Colonic mucosa (tissue), 4 donors: ENCODE measurements at regions not wholly inside any gene's neighbourhood (a gene's known extent, or its start where the extent isn't known, plus 50 kb on each side); places are given as distances from the start of the nearest gene placed in this dataset.

Experiments used
- DNase-seq: peaks from one replicate; pipeline ENCODE4 v3.0.0-alpha.2; 2020
- H3K27ac ChIP-seq: fragments of 200-600 bp; one replicate; pipeline ENCODE4 v1.8.0; 2021
- H3K27me3 ChIP-seq: fragments of 200-600 bp; one replicate; pipeline ENCODE4 v1.8.0; 2021
- H3K36me3 ChIP-seq: fragments of 200-600 bp; one replicate; pipeline ENCODE4 v1.8.0; 2021
- H3K4me1 ChIP-seq: fragments of 200-600 bp; one replicate; pipeline ENCODE4 v1.8.0; 2021; ENCODE audit warnings: mild to moderate bottlenecking
- H3K4me3 ChIP-seq: fragments of 200-600 bp; one replicate; pipeline ENCODE4 v1.8.0; 2021
- H3K9ac ChIP-seq, 2 donors: one replicate each; pipeline ENCODE4 v1.7.0; 2013; ENCODE audit warnings: control low read depth in 2 of 2, low read depth in 2 of 2, low read length in 2 of 2
- H3K9me3 ChIP-seq: fragments of 200-600 bp; one replicate; pipeline ENCODE4 v1.8.0; 2021
- intact Hi-C: fragments of 100-400 bp; cut with DNase I; formaldehyde crosslinking; loops from one replicate; pipeline ENCODE4 v1.14.1; 2022
- TF ChIP-seq, protein P1 (sequence below): fragments of 200-600 bp; IDR thresholded peaks from one replicate; pipeline ENCODE4 v1.8.0; 2022; ENCODE audit warnings: antibody characterized with exemption, mild to moderate bottlenecking
- donor health status: healthy.
- donor health status: DM: no; HTN: no; CAD: no.
- donor health status: DM: no; HTN: no; CAD: no.

DNA sequence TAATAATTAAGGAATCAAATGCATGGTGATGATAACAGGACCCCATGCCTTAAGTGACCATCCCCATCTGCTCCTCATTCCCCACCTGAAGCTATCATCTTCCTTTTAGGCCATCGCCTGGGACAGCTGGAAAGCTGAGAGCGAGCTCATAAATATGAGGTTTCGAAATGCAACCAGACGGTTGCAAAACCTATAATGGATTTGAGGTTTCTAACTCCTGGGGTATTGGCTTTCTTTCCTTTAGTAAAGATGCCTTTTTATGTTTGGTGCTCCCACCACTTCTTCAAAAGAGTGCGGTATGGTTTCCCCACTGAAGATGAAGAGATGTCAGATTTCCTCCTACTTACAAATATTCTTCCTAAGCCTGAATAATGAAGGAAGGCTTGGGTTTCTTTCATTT lies 1589.5 kb upstream of the PIK3C3 start:
- DNase-seq = no peak
- intact Hi-C loops = no loop called here
- H3K27me3 ChIP-seq = no peaks in the 10 kb centered on the region
- H3K4me3 ChIP-seq = no peak overlapping the region
- TF ChIP-seq, protein P1, sequence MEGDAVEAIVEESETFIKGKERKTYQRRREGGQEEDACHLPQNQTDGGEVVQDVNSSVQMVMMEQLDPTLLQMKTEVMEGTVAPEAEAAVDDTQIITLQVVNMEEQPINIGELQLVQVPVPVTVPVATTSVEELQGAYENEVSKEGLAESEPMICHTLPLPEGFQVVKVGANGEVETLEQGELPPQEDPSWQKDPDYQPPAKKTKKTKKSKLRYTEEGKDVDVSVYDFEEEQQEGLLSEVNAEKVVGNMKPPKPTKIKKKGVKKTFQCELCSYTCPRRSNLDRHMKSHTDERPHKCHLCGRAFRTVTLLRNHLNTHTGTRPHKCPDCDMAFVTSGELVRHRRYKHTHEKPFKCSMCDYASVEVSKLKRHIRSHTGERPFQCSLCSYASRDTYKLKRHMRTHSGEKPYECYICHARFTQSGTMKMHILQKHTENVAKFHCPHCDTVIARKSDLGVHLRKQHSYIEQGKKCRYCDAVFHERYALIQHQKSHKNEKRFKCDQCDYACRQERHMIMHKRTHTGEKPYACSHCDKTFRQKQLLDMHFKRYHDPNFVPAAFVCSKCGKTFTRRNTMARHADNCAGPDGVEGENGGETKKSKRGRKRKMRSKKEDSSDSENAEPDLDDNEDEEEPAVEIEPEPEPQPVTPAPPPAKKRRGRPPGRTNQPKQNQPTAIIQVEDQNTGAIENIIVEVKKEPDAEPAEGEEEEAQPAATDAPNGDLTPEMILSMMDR = no peak
- no peaks in the 10 kb centered on the region for H3K36me3 ChIP-seq
- no peak overlapping the region for H3K9ac ChIP-seq
- no peaks in the 10 kb centered on the region for H3K4me1 ChIP-seq
- H3K9me3 ChIP-seq = no peaks in the 10 kb centered on the region
- no peak overlapping the region for H3K27ac ChIP-seq

DNA sequence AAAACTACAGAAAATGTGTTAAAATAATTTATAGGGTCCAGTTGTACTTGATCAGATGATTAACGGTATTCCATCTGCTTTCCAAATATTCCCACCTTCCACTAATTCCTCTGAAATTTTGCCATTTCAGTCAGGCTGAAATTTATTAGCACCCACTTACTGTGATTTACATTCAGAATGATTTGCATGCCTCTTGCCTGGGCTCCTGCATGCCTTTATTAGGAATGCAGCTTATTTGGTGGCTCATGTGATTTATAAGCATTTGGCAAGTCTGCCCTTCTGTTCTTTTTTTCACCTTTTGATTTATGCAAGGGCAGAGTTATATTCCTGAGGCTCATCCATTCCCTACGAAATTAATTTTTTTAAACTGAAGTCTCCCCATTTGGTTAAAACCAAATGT lies 1594.5 kb upstream of the PIK3C3 start:
- no peaks in the 10 kb centered on the region for H3K4me1 ChIP-seq
- no peak overlapping the region for H3K9ac ChIP-seq
- TF ChIP-seq, protein P1 = no peak
- DNase-seq = no peak
- no peak overlapping the region for H3K4me3 ChIP-seq
- no peak overlapping the region for H3K27ac ChIP-seq
- no peaks in the 10 kb centered on the region for H3K9me3 ChIP-seq
- intact Hi-C loops = no loop called here
- no peaks in the 10 kb centered on the region for H3K36me3 ChIP-seq
- no peaks in the 10 kb centered on the region for H3K27me3 ChIP-seq

DNA sequence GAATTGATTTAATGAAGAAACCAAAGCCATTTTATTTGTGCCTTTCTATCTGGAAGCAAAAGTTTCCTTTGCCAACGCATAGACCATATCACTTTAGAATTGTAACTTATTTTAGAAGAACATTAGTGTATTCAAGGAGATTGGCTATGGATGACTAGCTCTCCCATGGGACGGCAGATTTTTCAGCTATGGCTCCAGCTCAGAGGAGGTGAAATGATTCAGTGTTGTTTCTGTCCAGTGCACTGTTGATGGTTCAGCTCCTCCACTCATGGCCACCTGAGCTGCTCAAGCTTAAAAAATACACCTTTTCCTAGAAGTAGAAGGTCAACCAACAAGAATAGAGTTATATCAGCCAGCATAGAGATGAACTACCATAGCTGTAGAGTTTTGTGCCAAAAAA lies 1597.5 kb upstream of the PIK3C3 start:
- intact Hi-C loops = no loop called here
- TF ChIP-seq, protein P1 = no peak
- no peak for DNase-seq
- Histone ChIP-seq H3K9me3 (no peaks in the 10 kb centered on the region), H3K27ac (no peak overlapping the region), H3K27me3 (no peaks in the 10 kb centered on the region), H3K4me1 (no peaks in the 10 kb centered on the region), H3K9ac (no peak overlapping the region), H3K4me3 (no peak overlapping the region), H3K36me3 (no peaks in the 10 kb centered on the region)

DNA sequence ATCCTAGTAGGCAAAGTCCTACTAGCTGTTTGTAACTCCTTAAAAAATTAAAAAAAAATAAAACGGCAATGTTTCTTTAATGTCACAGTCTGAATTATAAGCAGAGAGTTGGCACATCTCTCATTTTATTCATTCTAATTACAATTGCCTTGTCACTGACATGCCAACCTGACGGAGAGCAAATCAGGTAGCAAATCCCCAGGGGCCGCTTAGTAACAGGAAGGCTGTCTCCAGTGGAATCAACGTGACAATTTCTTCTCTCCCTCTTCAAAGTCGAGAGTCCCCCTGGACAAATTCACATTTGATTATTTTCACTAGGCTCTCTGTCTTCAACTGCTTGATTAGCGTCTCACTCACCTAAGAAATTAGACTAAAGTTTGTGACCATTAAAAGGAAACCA lies 1598.9 kb upstream of the PIK3C3 start:
- H3K9ac ChIP-seq = no peak overlapping the region
- TF ChIP-seq, protein P1 = no peak
- H3K27ac ChIP-seq = no peak overlapping the region
- no peaks in the 10 kb centered on the region for H3K9me3 ChIP-seq
- H3K4me1 ChIP-seq = no peaks in the 10 kb centered on the region
- no peak for DNase-seq
- H3K4me3 ChIP-seq = no peak overlapping the region
- intact Hi-C loops = no loop called here
- no peaks in the 10 kb centered on the region for H3K27me3 ChIP-seq
- no peaks in the 10 kb centered on the region for H3K36me3 ChIP-seq

DNA sequence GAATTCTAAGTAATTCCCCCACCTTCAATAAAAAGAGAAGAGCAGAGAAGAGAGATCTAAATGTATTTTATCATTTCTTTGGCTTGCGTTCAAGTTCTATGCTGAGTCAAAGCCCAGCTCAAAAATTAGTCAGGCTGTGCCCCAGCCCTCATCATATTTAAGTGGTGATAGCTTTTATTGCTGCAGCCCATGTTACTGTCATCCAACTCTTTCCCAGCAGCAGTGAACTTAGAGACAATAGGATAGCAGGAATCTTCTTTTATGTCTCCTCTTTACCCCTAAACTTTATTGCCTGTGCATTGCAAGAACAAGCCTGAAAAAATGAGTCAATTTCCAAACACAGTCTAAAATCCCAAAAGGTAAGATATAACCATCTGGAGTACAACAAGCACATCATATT lies 1599.3 kb upstream of the PIK3C3 start:
- Histone ChIP-seq H3K9ac (no peak overlapping the region), H3K27ac (no peak overlapping the region), H3K9me3 (no peaks in the 10 kb centered on the region), H3K4me3 (no peak overlapping the region), H3K27me3 (no peaks in the 10 kb centered on the region), H3K4me1 (no peaks in the 10 kb centered on the region), H3K36me3 (no peaks in the 10 kb centered on the region)
- TF ChIP-seq, protein P1 = no peak
- DNase-seq = no peak
- intact Hi-C loops = no loop called here

DNA sequence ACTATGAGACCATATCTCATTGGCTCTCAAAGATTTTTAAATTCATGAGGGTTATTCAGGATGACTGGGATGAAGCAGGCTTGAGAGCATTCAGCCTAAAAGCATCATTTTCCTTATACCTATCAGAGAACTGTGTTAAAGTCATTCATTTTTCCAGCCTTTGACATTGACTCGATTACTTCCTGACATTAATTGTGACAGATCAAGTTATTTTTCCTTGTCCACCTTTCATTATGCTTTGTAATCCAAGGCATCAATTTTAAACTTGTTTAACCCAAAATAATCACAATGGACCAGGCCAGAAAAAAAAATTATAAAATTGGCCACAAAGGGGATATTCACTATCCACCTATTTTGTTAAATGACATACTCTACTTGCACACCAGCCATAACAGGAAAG lies 1606.8 kb upstream of the PIK3C3 start:
- DNase-seq = no peak
- Histone ChIP-seq H3K9ac (no peak overlapping the region), H3K36me3 (no peaks in the 10 kb centered on the region), H3K4me3 (no peak overlapping the region), H3K9me3 (no peaks in the 10 kb centered on the region), H3K27me3 (no peaks in the 10 kb centered on the region), H3K4me1 (no peaks in the 10 kb centered on the region), H3K27ac (no peak overlapping the region)
- intact Hi-C loops = no loop called here
- TF ChIP-seq, protein P1 = no peak
